22Rv1 (cell line): ENCODE measurements at regions not wholly inside any gene's neighbourhood (a gene's known extent, or its start where the extent isn't known, plus 50 kb on each side); places are given as distances from the start of the nearest gene placed in this dataset.
"Not testable (repeated sequence)": the region's sequence is repeated elsewhere in the genome, so short reads cannot be mapped to it uniquely, and the experiment has no call there.

Experiments used
- H3K27ac ChIP-seq: fragments of 450-650 bp; 2 replicates; pipeline ENCODE4 v1.5.1; 2017
- ZFX ChIP-seq: fragments of 450-650 bp; IDR thresholded peaks from 2 replicates; pipeline ENCODE4 v1.6.1; 2017; ENCODE audit warnings: antibody characterized with exemption, borderline replicate concordance
- TF ChIP-seq, protein P1 (sequence below): fragments of 450-650 bp; IDR thresholded peaks from 2 replicates; pipeline ENCODE4 v1.5.1; 2017; ENCODE audit warnings: mild to moderate bottlenecking

DNA sequence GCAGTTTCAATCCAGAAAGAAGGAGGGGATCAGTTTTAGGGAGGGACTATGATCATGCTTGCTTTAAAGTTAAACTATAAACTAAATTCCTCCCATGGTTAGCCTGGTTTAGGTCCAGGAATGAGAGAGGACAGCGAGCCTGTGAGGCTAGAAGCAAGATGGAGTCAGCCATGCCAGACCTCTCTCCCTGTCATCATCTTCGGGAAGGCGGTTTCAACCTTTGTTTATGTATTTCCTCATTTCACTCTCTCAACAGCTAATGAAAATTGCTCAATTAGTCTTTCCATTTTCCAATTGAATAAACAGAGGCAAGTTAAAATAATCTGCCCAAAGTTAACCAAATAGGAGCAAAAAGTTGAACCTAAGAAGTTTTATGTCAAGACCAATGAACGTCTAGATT lies 201.5 kb downstream of the KCNJ2 start:
- H3K27ac ChIP-seq: no peak overlapping the region
- no peak for TF ChIP-seq ZFX

DNA sequence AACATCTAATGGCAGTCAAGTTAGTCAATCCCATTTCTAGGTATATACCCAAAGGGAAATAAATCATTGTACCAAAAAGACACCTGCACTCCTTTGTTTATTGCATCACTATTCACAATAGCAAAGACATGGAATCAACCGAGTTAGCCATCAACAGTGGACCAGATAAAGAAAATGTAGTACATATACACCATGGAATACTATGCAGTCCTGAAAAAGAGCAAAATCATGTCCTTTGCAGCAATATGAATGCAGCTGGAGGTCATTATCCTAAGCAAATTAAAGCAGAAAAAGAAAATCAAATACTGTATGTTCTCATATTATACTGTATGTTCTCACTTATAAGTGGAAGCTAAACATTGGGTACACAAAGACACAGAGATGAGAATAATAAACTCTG lies 204.0 kb downstream of the KCNJ2 start:
- TF ChIP-seq, protein P1, sequence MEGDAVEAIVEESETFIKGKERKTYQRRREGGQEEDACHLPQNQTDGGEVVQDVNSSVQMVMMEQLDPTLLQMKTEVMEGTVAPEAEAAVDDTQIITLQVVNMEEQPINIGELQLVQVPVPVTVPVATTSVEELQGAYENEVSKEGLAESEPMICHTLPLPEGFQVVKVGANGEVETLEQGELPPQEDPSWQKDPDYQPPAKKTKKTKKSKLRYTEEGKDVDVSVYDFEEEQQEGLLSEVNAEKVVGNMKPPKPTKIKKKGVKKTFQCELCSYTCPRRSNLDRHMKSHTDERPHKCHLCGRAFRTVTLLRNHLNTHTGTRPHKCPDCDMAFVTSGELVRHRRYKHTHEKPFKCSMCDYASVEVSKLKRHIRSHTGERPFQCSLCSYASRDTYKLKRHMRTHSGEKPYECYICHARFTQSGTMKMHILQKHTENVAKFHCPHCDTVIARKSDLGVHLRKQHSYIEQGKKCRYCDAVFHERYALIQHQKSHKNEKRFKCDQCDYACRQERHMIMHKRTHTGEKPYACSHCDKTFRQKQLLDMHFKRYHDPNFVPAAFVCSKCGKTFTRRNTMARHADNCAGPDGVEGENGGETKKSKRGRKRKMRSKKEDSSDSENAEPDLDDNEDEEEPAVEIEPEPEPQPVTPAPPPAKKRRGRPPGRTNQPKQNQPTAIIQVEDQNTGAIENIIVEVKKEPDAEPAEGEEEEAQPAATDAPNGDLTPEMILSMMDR: no peak
- H3K27ac ChIP-seq: no peak overlapping the region

DNA sequence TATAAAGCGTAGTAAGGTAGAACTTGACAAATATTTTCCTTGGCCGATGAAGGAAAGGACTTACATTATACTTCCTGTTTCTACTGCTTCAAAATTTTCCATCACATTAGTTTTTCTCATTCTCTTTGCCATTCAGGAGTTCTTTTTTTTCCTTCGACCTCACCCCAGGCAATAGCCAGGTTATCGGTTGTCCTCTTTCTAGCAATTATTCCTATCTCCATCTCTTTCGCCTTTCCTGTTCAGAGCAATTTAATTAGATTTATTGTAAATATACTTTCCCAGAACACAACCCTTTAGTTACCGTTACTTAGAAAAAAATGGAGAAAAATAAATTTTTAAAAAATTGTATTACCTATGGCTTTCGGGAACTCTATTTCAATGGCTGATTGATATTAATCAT lies 205.2 kb downstream of the KCNJ2 start:
- H3K27ac ChIP-seq: no peak overlapping the region
- TF ChIP-seq, protein P1: no peak
- no peak for TF ChIP-seq ZFX

DNA sequence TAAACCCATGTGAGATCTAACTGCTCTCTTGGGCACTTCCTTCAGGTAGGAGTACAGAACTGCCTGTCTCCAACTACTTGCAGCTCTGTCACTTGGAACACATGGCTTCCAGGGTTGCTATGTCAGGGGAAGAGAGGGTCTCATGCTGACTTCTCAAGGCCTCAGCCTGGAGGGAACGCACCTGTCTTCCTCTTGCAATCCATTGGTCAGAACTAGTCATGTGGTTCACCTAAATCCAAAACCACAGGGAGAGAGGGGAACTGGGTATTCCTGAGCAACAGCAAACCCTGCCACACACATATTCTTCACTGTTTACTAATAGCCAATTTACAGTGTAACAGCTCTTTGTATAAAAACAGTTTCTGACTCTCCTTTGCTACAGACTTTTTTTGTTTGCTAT lies 206.1 kb downstream of the KCNJ2 start:
- H3K27ac ChIP-seq: no peak overlapping the region
- no peak for TF ChIP-seq ZFX
- TF ChIP-seq, protein P1: no peak

DNA sequence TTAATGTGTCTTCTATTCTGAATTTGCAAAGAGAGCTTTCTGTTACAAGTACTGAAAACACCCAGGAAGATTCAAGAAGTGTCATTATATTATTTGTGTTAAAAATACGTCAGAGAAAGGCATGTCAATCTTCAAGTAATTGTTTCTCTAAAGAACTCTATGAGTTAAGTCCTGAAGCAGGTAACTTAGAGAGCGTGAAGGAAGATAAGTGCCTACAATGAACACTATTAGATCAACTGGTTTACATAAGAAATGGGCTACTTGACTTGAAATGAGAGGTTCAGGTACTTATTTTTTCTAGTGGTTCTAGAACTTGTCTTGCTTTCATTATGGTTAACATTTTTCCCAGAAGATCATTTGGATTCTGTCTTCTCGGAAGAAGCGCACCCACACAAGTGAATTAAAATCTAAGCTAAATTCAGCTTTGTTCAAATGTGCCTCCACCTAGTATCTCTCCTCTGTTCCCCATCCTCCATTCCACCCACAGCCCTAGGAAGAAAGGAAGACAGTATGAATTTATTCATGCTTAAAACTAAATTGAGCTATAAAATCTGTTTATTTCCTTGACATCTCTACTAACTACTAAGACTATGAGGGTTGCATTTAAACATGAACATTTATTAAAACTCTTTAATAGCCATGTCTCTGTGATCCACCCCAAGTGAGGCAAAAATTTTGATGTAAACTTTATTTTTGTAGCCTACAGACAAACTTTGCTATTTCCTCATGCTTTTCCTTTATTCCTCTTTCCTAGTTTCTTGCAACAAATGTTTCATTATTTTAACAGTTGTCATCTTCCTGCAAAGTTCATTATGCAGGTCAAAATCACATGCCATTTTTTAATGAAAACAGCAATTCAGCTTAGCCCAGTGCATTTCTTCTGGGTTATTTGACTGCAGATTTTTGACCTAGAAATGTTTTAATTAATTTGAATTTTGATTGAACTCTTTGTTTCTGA lies 206.8 kb downstream of the KCNJ2 start:
- no peak for TF ChIP-seq ZFX
- H3K27ac ChIP-seq: no peak overlapping the region

DNA sequence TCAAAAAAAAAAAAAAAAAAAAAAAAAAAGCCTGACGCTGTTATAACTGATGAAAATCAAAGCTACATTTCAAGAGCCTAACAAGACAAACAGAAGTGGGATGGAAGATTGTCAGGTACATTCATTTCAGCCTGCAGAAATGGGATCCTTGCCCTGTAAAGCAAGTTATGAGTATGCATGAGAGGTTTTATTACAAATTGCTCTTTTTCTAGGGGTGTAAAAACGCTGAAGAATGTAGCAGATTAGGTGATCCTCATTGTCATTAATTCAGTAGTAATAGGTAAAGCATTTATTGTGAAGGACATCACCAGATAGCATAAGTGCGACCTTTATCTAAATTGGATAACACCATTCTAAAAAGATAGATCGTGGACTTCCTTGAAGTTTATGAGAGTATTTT lies 208.3 kb downstream of the KCNJ2 start:
- TF ChIP-seq ZFX: no peak
- TF ChIP-seq, protein P1: no peak
- no peak overlapping the region for H3K27ac ChIP-seq

DNA sequence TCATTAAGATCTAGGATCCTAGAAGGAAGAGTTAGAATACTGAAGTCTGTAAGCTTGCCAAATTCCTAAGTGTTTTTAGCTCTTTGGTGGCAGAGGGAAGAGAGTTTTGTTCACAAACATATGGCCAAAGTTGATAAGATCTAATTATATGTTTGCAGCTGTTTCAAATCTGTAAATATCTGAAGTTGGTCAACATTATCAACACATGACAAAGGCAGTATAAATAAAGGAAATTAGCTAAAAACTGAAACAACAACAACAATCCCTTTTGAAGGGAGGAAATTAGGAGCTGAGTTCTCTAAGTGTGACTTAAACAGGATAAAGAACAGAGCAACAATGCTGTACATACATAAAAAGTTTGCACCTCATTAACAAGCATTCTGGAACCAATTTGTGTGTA lies 208.7 kb downstream of the KCNJ2 start:
- TF ChIP-seq ZFX: no peak
- TF ChIP-seq, protein P1: no peak

DNA sequence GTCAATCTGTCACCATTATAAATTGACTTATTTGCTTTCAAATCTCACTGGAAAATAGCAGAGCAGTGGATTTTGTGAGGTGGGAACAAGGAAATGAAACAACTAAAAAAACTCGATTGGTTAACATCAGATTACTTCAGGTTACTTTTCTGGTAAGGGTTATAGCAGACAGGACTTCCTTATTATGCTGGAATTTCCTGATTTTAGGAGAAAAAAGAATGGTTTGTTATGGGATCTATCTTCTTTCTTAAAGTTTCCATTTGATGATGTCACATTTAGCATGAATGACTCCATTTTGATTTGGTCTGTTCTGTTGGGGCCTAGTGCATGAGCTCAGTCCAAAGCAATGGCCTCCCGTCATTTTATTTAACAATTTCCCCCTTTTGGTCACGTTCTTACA lies 210.6 kb downstream of the KCNJ2 start:
- no peak overlapping the region for H3K27ac ChIP-seq
- TF ChIP-seq, protein P1: no peak
- no peak for TF ChIP-seq ZFX

More for the DNA sequence above, 208.7 kb downstream of the KCNJ2 start:
- no peak overlapping the region for H3K27ac ChIP-seq

DNA sequence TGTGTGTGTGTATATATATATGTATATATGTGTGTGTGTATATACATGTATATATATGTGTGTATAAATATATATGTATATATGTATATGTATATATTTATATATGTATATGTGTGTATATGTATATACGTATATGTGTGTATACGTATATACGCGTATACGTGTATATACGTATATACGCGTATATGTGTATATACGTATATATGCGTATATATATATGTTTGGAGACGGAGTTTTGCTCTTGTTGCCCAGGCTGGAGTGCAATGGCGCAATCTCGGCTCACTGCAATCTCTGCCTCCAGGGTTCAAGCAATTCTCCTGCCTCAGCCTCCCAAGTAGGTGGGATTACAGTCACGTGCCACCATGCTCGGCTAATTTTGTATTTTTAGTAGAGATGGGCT lies 212.6 kb downstream of the KCNJ2 start:
- H3K27ac ChIP-seq: not testable (repeated sequence)
